ENCODE measurements at regions not wholly inside any gene's neighbourhood (a gene's known extent, or its start where the extent isn't known, plus 50 kb on each side); places are given as distances from the start of the nearest gene placed in this dataset.

DNA sequence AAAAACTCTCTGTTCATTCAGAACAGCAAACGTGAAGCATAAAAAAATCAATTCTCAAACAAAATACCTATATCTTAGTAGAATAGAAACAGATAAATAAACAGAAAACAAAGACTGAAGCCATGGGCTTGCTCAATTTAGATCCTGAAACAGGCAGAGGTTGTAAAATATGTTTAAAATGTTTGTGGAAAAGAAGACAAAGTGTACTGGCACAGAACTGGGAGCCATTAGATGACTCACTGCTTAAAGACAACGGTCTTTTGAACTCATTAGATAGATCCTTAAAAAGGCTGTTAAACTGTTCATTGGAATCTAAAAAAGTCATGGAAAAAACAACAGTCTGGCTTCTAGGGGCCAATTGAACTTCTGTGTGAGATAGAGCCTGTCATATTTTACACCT, 247.0 kb upstream of the NDST4 start:
- TF ChIP-seq, protein P1, sequence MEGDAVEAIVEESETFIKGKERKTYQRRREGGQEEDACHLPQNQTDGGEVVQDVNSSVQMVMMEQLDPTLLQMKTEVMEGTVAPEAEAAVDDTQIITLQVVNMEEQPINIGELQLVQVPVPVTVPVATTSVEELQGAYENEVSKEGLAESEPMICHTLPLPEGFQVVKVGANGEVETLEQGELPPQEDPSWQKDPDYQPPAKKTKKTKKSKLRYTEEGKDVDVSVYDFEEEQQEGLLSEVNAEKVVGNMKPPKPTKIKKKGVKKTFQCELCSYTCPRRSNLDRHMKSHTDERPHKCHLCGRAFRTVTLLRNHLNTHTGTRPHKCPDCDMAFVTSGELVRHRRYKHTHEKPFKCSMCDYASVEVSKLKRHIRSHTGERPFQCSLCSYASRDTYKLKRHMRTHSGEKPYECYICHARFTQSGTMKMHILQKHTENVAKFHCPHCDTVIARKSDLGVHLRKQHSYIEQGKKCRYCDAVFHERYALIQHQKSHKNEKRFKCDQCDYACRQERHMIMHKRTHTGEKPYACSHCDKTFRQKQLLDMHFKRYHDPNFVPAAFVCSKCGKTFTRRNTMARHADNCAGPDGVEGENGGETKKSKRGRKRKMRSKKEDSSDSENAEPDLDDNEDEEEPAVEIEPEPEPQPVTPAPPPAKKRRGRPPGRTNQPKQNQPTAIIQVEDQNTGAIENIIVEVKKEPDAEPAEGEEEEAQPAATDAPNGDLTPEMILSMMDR (IDR thresholded peaks at IDR 0.05), result no peak
- no peak for TF ChIP-seq POLR2A (IDR thresholded peaks at IDR 0.05)

All from tibial nerve (tissue), 3 donors.